ENCODE measurements at regions not wholly inside any gene's neighbourhood (a gene's known extent, or its start where the extent isn't known, plus 50 kb on each side); places are given as distances from the start of the nearest gene placed in this dataset.

GRCh38 chr4:75144475-75144874 lies 211.6 kb downstream of the PARM1 start:
- H3K27ac Mint-ChIP-seq (ENCODE audit: unreplicated experiment) = no peak overlapping the region
- H3K27me3 ChIP-seq (ENCODE audit: insufficient read depth, low read length) = no peaks in the 10 kb centered on the region
- H4K20me1 ChIP-seq (ENCODE audit: insufficient read depth, low read length) = no peaks in the 10 kb centered on the region
- no peak overlapping the region for H3K27ac ChIP-seq (ENCODE audit: low read depth, low read length)
- no peak overlapping the region for H3K4me3 ChIP-seq (ENCODE audit: insufficient read depth, low read depth, low read length)
- no peak overlapping the region for H3K9ac ChIP-seq (ENCODE audit: low read length)
- TF ChIP-seq CTCF (IDR thresholded peaks at IDR 0.05; ENCODE audit: insufficient read depth, low read depth, low read length) = no peak
- no peak for TF ChIP-seq EZH2 (IDR thresholded peaks at IDR 0.05; ENCODE audit: insufficient read depth, low read length)
- no peaks in the 10 kb centered on the region for H3K4me1 ChIP-seq (ENCODE audit: insufficient read depth, low read length)
- no peak for DNase-seq (ENCODE audit: low read depth)
- no peaks in the 10 kb centered on the region for H3K36me3 Mint-ChIP-seq (ENCODE audit: low read depth, unreplicated experiment)
- no peaks in the 10 kb centered on the region for H3K27me3 Mint-ChIP-seq (ENCODE audit: low read depth, unreplicated experiment)
- no peaks in the 10 kb centered on the region for H3K9me3 Mint-ChIP-seq (ENCODE audit: unreplicated experiment)
- H3K79me2 ChIP-seq (ENCODE audit: insufficient read depth, low read length) = no peaks in the 10 kb centered on the region
- H2AFZ ChIP-seq (ENCODE audit: low read depth, low read length) = no peak overlapping the region
- no peak for FAIRE-seq
- no peaks in the 10 kb centered on the region for H3K36me3 ChIP-seq (ENCODE audit: insufficient read depth, low read length)
- H3K4me1 Mint-ChIP-seq (ENCODE audit: low read depth, unreplicated experiment) = peaks cover 27% of the 10 kb centered on the region
- H3K4me3 Mint-ChIP-seq (ENCODE audit: unreplicated experiment) = no peak overlapping the region
- no peak overlapping the region for H3K4me2 ChIP-seq (ENCODE audit: low read length)
- H3K9me3 ChIP-seq (ENCODE audit: insufficient read depth, low read depth, low read length) = no peaks in the 10 kb centered on the region

- Mint-ChIP-seq H3K36me3 (ENCODE audit: low read depth, unreplicated experiment) (no peaks in the 10 kb centered on the region), H3K4me3 (ENCODE audit: unreplicated experiment) (no peak overlapping the region), H3K4me1 (ENCODE audit: low read depth, unreplicated experiment) (peaks cover 25% of the 10 kb centered on the region), H3K9me3 (ENCODE audit: unreplicated experiment) (no peaks in the 10 kb centered on the region), H3K27me3 (ENCODE audit: low read depth, unreplicated experiment) (no peaks in the 10 kb centered on the region), H3K27ac (ENCODE audit: unreplicated experiment) (peak overlapping the region; percentile 21)
- Histone ChIP-seq H2AFZ (ENCODE audit: low read depth, low read length) (no peak overlapping the region), H4K20me1 (ENCODE audit: insufficient read depth, low read length) (no peaks in the 10 kb centered on the region), H3K79me2 (ENCODE audit: insufficient read depth, low read length) (no peaks in the 10 kb centered on the region), H3K9me3 (ENCODE audit: insufficient read depth, low read depth, low read length) (no peaks in the 10 kb centered on the region), H3K4me1 (ENCODE audit: insufficient read depth, low read length) (no peaks in the 10 kb centered on the region), H3K4me2 (ENCODE audit: low read length) (peak overlapping the region; percentile 30), H3K27me3 (ENCODE audit: insufficient read depth, low read length) (no peaks in the 10 kb centered on the region), H3K4me3 (ENCODE audit: insufficient read depth, low read depth, low read length) (no peak overlapping the region), H3K9ac (ENCODE audit: low read length) (no peak overlapping the region), H3K36me3 (ENCODE audit: insufficient read depth, low read length) (no peaks in the 10 kb centered on the region), H3K27ac (ENCODE audit: low read depth, low read length) (peak overlapping the region; percentile 27)
- FAIRE-seq = no peak
- TF ChIP-seq EZH2 (IDR thresholded peaks at IDR 0.05; ENCODE audit: insufficient read depth, low read length) (no peak), CTCF (IDR thresholded peaks at IDR 0.05; ENCODE audit: insufficient read depth, low read depth, low read length) (no peak)
- DNase-seq (ENCODE audit: low read depth) = no peak
Measured at GRCh38 chr4:75142850-75143249, 209.9 kb downstream of the PARM1 start.

- peak overlapping the region; percentile 30 for H3K4me2 ChIP-seq (ENCODE audit: low read length)
- H3K27ac Mint-ChIP-seq (ENCODE audit: unreplicated experiment) = peak overlapping the region; percentile 21
- no peak for FAIRE-seq
Measured at GRCh38 chr4:75142382-75142781, 209.5 kb downstream of the PARM1 start.

More at GRCh38 chr4:75142382-75142781, 209.5 kb downstream of the PARM1 start:
- no peaks in the 10 kb centered on the region for H3K36me3 Mint-ChIP-seq (ENCODE audit: low read depth, unreplicated experiment)
- H3K9me3 Mint-ChIP-seq (ENCODE audit: unreplicated experiment) = no peaks in the 10 kb centered on the region
- H3K4me1 ChIP-seq (ENCODE audit: insufficient read depth, low read length) = no peaks in the 10 kb centered on the region
- TF ChIP-seq CTCF (IDR thresholded peaks at IDR 0.05; ENCODE audit: insufficient read depth, low read depth, low read length) (no peak), EZH2 (IDR thresholded peaks at IDR 0.05; ENCODE audit: insufficient read depth, low read length) (no peak)
- H3K4me1 Mint-ChIP-seq (ENCODE audit: low read depth, unreplicated experiment) = peaks cover 21% of the 10 kb centered on the region
- no peaks in the 10 kb centered on the region for H3K27me3 Mint-ChIP-seq (ENCODE audit: low read depth, unreplicated experiment)
- H3K9ac ChIP-seq (ENCODE audit: low read length) = no peak overlapping the region
- H2AFZ ChIP-seq (ENCODE audit: low read depth, low read length) = no peak overlapping the region
- DNase-seq (ENCODE audit: low read depth) = no peak
- no peaks in the 10 kb centered on the region for H4K20me1 ChIP-seq (ENCODE audit: insufficient read depth, low read length)
- H3K4me3 ChIP-seq (ENCODE audit: insufficient read depth, low read depth, low read length) = no peak overlapping the region
- H3K79me2 ChIP-seq (ENCODE audit: insufficient read depth, low read length) = no peaks in the 10 kb centered on the region
- no peaks in the 10 kb centered on the region for H3K27me3 ChIP-seq (ENCODE audit: insufficient read depth, low read length)
- H3K4me3 Mint-ChIP-seq (ENCODE audit: unreplicated experiment) = no peak overlapping the region
- H3K36me3 ChIP-seq (ENCODE audit: insufficient read depth, low read length) = no peaks in the 10 kb centered on the region
- H3K27ac ChIP-seq (ENCODE audit: low read depth, low read length) = peak overlapping the region; percentile 27
- no peaks in the 10 kb centered on the region for H3K9me3 ChIP-seq (ENCODE audit: insufficient read depth, low read depth, low read length)

Measured in astrocyte (in vitro differentiated cells and primary cell).